Body of pancreas (tissue), 4 donors: ENCODE measurements at regions not wholly inside any gene's neighbourhood (a gene's known extent, or its start where the extent isn't known, plus 50 kb on each side); places are given as distances from the start of the nearest gene placed in this dataset.

Source experiments
- CTCF ChIP-seq, 7 experiments: fragments of 450-650 bp in 4 of 7; fragments of 200-600 bp in 3 of 7; sonication (generic) in 3 of 7; IDR thresholded peaks; one replicate each; pipeline ENCODE4 v1.5.1; 2016 to 2019; ENCODE audit warnings: antibody characterized with exemption in 7 of 7
- POLR2A ChIP-seq, 3 donors: fragments of 450-650 bp; IDR thresholded peaks; one replicate each; pipeline ENCODE4 v1.6.1; 2016; ENCODE audit warnings: antibody characterized with exemption in 3 of 3, mild to moderate bottlenecking in 2 of 3

- TF ChIP-seq POLR2A (IDR thresholded peaks at IDR 0.05) (no peak), CTCF (IDR thresholded peaks at IDR 0.05) (no peak)
Measured at GRCh38 chr6:164079275-164079600, 664.7 kb downstream of the QKI start.
